ENCODE measurements at regions not wholly inside any gene's neighbourhood (a gene's known extent, or its start where the extent isn't known, plus 50 kb on each side); places are given as distances from the start of the nearest gene placed in this dataset.

GRCh38 chr2:239756031-239756789 is 268.9 kb downstream of the NDUFA10 start:
- TF ChIP-seq EZH2 (IDR thresholded peaks at IDR 0.05) (no peak), CTCF (IDR thresholded peaks at IDR 0.05) (peak; percentile 16)

Data from neural progenitor cell (in vitro differentiated cells).